GM18498 (cell line): ENCODE measurements at regions not wholly inside any gene's neighbourhood (a gene's known extent, or its start where the extent isn't known, plus 50 kb on each side); places are given as distances from the start of the nearest gene placed in this dataset.

ENCODE experiments used
- ATAC-seq: cut with Tn5 transposase; IDR thresholded peaks from one replicate; pipeline ENCODE4 v1.9.1; 2021; ENCODE audit warnings: mild to moderate bottlenecking, moderate library complexity; ENCODE audit not compliant: unreplicated experiment

DNA sequence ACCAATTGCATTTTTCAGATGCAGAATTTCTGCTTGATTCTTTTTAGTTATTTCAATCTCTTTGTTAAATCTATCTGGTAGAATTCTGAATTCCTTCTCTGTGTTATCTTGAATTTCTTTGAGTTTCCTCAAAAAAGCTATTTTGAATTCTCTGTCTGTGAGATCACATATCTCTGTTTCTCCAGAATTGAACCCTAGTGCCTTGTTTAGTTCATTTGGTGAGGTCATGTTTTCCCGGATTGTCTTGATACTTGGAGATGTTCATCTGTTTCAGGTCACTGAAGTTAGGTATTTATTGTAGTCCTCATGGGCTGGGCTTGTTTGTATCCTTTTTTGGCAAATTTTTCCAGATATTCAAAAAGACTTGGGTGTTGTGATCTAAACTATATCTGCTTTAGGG is 202.9 kb upstream of the SERP2 start:
- no peak for ATAC-seq

DNA sequence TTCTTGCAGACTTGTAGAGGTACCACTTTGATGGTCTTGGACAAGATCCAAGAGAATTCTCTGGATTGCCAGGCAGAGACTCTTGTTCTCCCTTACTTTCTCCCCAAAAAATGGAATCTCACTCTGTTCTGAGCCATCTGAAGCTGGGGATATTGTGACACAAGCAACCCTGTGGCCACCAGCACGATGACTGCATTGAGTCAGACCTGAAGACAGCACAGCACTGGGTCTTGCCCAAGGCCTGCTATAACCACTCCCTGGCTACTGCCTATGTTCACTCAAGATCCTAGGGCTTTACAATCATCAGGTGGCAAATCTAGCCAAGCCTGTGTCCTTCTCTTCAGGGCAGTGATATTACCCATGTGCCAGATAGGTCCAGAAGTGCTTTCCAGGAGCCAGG is 202.5 kb upstream of the SERP2 start:
- no peak for ATAC-seq

DNA sequence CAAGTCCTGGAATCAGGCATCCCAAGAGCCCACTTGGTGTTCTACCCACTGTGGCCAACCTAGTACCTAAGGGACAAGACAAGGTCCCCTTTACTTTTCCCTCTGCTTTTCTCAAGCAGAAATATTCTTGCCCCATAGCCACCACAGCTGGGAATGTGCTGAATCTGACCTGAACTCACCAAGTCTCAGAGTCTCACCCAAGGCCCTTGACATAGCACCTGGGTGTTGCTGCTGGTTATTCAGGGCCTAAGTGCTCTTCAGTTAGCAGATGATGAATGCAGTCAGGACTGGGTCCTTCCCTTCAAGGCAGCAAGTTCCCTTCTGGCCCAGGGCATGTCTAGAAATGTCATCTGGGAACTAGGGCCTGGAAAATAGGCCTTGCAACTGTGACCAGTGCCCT is 201.8 kb upstream of the SERP2 start:
- ATAC-seq: no peak

DNA sequence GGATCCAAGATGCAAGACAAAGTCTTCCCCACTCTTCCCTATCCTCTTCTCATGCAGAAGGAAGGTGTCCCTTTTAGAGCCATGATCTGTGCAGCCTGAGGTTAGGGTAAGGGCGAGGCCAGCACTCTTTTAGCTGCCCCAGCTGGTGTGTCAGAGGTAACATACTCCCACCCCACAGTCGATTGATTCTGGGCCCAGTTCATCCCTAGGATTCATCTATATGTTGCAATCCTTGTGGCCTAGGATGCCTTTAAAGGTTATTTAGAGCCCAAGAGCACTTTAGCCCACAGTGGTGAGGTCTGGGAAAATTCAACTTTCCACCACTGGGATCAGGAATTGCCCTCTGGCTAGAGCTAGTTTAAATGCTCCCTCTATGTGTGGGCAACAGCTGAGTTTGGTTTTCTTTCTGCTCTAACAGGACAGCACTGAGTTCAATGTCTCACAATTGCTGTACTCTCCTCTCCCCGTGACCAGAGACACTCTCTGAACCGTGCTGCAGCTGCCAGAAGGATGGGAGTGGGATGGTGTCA is 201.3 kb upstream of the SERP2 start:
- ATAC-seq: no peak

DNA sequence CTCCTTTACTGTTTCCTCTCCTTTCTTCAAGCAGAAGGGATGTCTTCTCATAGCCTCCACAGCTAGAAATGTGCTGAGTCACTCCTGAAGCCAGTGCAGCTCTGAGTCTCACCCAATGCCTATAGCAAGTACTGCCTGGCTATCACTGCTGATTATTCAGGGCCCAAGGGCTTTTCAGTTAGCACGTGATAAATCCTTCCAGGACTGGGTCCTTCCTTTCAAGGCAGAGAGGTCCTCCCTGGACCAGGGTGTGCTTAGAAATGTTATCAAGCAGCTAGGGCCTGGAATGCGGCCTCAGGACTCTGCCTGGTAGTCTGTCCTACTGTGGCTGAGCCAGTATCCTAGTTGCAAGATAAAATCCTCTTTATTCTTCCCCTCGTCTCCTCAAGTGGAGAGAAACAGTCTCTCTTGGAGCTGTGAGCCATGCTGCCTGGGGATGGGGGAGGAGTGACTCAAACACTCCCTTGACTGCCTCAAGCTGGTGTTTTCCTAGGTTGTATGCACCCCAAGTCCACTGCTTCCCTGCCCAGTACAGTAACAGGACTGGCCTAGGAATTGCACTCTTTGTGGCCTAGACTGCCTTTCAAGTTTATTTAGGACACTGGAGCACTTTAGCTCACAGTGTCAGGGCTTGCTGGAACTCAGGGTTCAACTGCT is 198.7 kb upstream of the SERP2 start:
- no peak for ATAC-seq

DNA sequence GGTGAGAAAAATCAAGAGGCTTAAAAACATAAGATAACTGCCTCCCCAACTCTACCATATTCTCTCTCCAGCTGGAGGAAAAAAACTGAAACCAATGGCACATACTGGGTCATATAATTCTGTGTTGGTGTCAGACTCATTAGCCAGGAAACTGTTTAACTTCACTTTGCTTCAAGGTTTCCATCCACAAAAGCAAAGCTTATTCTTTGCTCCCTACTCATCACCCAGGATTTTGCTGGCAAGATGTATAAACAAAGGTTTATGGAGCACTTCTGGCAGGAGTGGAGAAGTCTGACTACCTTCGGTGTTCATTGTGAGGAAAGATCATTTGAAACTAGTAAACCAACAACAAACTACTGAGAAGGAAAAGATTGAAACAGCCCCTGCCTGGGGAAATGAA is 197.5 kb upstream of the SERP2 start:
- no peak for ATAC-seq

DNA sequence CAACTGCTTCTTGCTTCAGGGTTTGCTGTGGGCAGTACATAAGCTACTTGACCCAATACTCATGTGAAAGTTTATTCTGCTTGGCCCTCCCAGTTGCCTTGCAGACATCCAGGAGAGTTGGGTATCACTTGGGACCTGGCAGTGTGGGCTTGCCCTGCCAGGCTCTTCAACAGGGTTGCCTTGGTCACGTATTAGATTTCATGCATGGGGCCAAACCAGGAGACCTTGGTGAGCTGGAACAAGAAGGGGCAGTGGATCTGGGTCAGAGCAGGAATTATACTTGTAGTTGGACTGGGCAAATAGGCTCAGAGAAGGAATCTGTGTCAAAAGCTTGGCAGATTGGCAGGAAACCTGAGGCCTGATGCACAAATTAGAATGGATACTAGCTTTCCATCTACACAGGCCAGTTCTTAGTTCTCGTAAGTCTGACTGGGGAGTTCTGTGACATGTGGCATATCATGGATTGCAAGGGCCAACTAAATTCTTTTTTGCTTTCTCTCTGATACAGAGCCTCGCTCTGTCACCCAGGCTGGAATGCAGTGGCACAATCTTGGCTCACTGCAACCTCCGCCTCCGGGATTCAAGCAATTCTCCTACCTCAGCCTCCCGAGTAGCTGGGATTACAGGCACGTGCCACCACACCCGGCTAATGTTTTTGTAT is 192.6 kb upstream of the SERP2 start:
- ATAC-seq: no peak

DNA sequence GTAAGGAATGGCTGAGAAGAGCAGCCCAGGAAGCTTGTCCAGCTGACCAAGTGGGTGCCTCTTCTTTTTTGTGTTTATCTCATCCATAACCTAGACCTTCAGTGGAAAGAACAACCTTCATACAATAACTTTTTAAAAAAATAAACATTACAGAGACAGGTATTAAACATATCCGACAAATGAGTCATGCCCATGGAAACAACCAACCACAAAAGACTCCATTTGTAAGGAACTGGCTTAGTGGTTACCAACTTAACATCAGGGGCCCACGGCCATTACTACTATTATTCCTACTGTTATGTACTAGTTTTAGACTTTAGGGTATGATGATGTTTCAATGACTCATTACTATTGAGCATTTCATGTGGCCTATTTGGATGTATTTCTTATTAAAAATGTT is 191.7 kb upstream of the SERP2 start:
- ATAC-seq: no peak

DNA sequence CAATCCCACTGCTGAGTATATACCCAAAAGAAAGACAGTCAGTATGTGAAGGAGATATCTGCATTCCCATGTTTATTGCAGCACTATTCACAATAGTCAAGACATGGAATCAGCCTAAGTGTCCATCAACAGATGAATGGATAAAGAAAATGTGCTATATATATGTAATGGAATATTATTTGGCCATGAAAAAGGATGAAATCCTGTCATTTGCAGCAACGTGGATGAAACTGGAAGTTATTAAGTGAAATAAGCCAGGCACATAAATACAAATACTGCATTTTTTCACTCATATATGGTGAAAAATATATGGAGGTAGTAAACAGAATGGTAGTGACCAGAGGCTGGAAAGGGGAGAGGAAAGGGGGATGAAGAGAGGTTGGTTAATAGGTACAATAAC is 188.9 kb upstream of the SERP2 start:
- no peak for ATAC-seq

DNA sequence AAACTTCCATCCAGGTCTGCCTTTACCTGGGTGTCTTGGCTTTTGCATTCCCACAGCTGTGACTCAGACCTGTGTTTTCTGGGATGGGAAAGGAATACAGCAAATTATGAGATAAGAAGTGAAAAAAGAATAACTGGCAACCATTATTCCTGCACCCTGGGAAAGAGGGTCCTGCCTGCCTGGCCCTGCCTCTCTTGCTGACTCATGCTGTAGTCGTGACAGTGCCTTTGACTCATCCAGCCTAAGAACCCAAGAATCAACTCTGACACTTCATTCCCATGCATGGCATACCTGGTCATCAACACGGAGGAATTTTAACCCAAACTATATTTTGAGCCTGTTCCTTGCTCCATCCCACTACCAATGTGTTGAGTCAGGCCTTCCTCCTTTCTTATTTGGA is 185.4 kb upstream of the SERP2 start:
- no peak for ATAC-seq

DNA sequence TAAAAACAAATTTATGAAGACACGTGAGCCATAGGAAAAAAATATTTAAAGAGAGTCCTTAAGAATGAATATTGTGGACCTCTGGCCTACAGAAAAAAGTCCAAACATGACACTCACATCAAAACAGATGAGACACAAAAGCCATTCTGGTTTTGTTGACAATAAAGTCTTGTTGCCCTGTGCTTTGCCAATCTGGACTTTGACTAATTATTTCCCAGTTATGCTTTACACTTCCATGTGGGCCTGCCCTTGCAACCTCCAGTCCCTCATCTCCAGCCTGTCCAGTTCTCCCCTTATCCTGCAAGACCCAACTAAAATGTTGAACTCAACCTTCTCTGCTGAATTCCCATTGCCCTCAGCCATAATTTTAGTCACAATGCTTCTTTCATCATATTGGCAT is 184.5 kb upstream of the SERP2 start:
- no peak for ATAC-seq

DNA sequence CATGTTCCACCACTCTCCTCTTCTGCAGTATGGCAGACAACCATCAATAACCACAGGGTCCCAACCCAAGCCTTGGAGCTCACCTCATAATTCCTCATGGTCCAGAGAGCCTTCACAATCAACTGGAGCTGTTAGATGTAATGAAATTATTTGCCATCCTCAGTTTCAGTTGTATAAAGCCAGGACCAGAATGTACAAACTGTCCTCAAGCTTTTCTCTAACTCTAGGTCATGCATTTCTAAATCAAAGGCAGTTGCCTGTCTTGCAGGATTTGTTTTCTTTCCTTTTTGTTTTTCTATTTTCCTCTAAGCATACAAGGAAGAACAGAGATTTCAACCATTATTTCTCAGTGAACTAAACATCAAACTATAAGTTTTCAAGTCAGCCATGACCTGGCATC is 182.5 kb upstream of the SERP2 start:
- ATAC-seq: no peak

DNA sequence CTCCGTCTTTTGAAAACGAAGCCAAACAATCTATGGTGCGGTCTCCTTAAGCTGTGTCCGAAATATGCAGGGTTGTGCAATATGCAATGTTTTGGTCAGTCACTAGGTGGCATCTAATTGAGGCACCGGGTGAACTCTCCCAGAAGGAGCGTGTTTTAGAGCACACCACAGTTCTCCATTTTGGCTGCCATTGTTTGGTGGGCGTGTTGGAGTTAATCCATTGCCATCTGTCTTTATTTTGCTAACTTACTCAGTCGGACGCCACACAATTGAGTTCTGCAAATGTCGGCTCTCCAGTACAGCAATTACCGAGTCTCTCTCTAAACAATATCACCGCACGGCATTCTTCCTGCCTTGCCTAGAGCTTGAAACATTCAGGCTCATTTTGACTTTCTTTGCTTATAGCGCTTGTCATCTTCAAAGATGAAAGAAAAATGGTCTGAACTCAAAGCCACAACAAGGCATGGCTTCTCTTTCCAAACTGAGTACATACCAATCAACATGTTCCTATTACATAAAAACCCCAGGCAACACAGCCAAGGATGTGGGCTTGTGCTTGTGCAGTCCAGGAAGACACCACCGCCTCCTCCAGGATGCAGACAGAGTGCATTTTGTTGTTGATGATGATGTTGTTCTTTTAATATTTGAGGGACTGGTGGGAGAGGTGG is 182.0 kb upstream of the SERP2 start:
- ATAC-seq: no peak

DNA sequence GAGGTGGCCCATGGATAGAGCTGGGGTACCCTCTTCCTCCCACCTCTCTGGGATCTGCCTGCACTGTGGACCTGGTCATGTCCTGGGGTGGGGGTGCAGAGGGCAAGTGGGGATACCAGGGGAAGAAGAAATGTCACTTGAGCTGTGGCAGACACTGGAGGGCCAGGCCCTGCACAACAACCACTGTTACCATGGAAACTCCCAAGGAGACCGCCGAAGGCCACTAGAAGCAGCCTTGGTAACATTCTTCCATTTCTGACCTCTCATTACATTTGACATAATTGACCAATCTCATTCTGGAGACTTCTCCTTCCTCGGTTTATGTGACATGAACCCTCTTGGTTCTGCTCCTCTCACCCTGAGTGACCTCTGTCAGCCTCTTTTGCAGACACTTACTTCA is 179.9 kb upstream of the SERP2 start:
- no peak for ATAC-seq

DNA sequence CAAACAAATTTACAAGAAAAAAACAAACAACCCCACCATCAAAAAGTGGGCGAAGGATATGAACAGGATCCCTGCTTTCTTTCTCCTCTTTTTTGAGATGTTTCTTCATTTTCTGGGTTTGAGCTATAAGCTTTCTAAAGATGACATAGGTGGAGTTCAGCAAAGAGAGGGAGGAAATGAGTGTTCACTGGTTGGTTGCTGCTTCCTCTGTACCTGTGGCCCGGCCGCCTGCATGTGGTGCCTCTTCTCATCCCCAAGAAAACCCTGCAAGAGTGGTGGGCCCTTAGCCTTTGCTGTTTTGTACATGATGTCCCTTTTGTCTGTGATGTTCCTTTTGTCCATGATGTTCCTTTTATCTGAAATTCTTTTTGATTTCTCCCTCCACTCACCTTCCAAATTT is 178.4 kb upstream of the SERP2 start:
- ATAC-seq: no peak

DNA sequence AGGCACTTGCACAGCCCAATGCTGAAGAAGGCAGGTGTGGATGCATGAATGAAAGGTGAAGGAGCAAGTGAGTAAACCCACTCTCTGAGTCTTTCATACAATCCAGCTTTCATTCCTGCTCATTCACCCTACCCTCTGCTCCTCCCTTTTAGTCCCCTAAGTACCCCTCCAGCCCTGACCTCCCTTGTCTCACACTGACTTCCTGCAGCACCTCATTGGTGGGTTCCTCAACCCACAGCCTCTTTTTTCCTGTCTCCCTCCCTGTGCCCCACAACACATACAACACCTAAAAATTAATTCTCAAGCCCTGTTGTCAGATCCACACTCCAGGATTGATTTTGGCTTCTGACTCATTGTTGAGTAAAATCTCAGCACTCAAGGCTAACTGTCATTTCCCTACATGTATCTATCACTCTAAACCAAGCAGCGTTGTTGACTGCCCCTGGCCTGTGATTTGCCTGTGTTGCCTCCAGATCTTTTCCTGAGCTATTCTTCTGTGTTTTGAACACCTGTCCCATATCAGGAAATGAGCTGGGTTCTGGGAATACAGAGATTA is 177.3 kb upstream of the SERP2 start:
- ATAC-seq: no peak

DNA sequence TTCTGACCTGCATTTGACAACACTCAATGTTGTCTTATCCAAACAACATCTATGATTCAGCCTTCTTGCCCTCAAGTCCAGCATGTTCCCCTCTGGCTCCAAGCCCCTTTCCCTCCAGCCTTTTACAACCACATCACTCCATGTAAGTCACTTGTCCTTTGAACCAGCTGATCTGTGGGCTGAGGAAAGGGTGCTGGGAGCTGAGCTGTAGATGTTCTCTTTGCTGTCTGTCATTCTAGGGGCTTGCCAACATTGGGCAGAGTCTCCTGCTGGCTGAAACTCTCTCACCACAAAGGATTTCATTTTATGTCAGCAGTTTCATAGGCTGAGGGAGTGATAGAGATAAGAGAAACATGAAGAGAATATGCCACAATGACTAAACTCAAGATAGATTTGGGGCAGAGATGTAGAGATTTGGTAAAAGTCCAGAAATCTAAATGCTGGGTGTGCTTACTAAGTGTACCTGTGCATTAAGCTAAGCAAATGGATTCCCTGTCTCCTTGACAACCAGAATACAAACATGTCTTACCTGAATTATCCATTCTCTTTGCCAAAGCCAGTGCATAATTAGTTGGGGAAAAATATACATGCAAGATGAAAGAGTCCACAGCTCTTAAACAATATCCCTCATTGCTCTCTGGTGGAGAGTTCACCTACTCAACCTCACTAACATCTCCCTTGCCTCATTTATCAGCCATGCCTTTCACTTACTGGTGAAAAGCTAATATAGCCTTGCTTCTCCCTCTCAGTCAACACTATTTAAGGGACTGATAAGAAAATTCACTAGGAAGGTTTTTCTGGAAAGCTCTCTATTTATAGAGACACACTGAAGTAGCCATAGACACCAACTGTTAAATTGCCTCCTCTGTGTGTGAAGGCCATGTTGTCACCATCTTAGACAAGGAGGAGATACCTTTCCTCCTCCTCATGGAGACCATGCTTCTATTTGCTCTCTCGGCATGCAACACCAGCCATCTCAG is 175.5 kb upstream of the SERP2 start:
- ATAC-seq: peak; percentile 86

DNA sequence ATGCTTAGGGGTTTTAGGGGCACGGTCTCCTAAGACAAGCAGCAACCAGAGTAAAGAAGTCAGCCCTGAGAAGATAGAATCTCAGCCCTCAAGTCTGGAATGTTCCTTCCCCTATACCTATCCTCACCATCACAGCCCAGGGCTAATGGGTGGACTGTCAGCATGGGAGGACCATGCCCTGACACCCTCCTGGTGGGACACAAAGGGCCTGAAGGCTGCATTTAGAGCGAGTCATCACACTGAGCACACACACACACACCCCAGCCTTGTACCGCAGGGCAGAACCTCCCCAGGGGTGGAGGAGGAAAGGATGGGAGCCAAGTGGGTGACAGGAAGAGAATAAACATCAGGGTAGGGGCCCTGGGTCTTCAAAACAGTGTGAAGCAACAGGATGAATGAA is 174.8 kb upstream of the SERP2 start:
- no peak for ATAC-seq

DNA sequence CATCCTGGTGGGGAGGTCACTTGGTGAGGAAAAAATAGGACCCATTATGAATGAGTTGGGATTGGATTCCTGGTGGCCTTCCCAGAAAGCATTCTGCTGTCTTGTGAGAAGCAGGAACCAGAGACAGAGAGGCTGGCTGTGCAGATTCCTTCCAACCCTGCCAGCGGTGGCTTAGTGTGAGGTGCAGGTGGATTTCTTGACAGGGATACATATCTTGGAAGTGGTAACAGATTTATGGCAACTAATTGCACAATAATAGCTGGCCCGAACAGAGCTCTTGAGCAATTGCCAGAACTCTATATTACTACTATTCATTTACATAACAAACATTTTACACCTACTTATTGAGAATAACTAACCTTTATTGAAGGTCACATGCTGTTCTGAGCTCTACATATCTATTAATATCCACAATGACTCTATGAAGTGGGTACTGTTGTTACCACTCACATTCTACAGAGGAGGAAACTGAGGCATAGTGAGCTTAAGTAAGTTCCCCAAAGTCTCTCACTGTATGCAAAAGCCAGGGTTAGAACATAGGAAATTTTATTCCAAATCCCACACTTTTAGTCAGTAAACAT is 173.9 kb upstream of the SERP2 start:
- no peak for ATAC-seq

DNA sequence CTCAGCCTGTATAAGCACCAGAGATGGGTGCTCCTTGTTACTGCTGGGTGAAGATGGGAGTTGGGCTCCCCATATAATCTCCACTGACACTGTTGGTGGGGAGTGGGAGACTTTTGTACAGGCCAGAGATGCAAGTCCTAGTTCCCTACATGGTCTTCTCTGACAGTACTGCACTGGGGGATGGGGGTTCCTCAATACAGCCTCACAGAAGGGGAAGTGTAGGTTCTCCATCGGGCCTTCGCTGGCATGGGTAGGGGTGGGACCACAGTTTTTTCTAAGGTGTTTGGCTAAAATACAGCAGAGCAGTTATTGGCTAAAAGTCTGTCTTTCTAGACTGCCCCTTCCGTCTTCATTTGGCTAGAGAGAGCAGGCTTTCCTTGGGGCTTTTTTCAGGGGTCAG is 167.2 kb upstream of the SERP2 start:
- no peak for ATAC-seq
